ENCODE measurements at regions not wholly inside any gene's neighbourhood (a gene's known extent, or its start where the extent isn't known, plus 50 kb on each side); places are given as distances from the start of the nearest gene placed in this dataset.

GRCh38 chr5:1709171-1709803 lies 90.3 kb downstream of the MRPL36 start:
- Mint-ChIP-seq H3K4me3 (ENCODE audit: unreplicated experiment) (peak overlapping the region; percentile 16), H3K36me3 (ENCODE audit: insufficient read depth, unreplicated experiment) (no peaks in the 10 kb centered on the region), H3K27me3 (ENCODE audit: insufficient read depth, unreplicated experiment) (no peaks in the 10 kb centered on the region), H3K4me1 (ENCODE audit: low read depth, unreplicated experiment) (no peaks in the 10 kb centered on the region), H3K9me3 (ENCODE audit: unreplicated experiment) (no peaks in the 10 kb centered on the region), H3K27ac (ENCODE audit: unreplicated experiment) (no peak overlapping the region)
- no peak overlapping the region for H3K4me3 ChIP-seq (ENCODE audit: low read depth, low read length)
- H3K36me3 ChIP-seq (ENCODE audit: control insufficient read depth, insufficient read depth, low read length), result no peaks in the 10 kb centered on the region
- no peak for TF ChIP-seq CTCF (IDR thresholded peaks at IDR 0.05; ENCODE audit: insufficient read depth in 1 of 2, low read depth in 1 of 2, low read length in 1 of 2, severe bottlenecking in 1 of 2, unreplicated experiment in 1 of 2)
- H3K27me3 ChIP-seq (replicated peaks; ENCODE audit: control insufficient read depth, insufficient read depth, low read length), result no peaks in the 10 kb centered on the region
- BruUV-seq (replicated peaks), result no TSS peak
- no peaks in the 10 kb centered on the region for H3K4me1 ChIP-seq
- H3K9me3 ChIP-seq, result no peaks in the 10 kb centered on the region
- no peak for DNase-seq
- CTCF ChIA-PET, result no interaction called here
- intact Hi-C loops (cut with micrococcal nuclease; ENCODE audit: unreplicated experiment), result no loop called here
- POLR2A ChIA-PET, result no interaction called here

GRCh38 chr5:1708592-1709141 lies 91.0 kb downstream of the MRPL36 start:
- Histone ChIP-seq H3K4me3 (ENCODE audit: low read depth, low read length) (no peak overlapping the region), H3K27me3 (replicated peaks; ENCODE audit: control insufficient read depth, insufficient read depth, low read length) (no peaks in the 10 kb centered on the region), H3K4me1 (no peaks in the 10 kb centered on the region), H3K36me3 (ENCODE audit: control insufficient read depth, insufficient read depth, low read length) (no peaks in the 10 kb centered on the region), H3K9me3 (no peaks in the 10 kb centered on the region)
- no peak overlapping the region for H3K27ac Mint-ChIP-seq (ENCODE audit: unreplicated experiment)
- ChIA-PET POLR2A (no interaction called here), CTCF (no interaction called here)
- DNase-seq, result no peak
- no peaks in the 10 kb centered on the region for H3K27me3 Mint-ChIP-seq (ENCODE audit: insufficient read depth, unreplicated experiment)
- no peaks in the 10 kb centered on the region for H3K36me3 Mint-ChIP-seq (ENCODE audit: insufficient read depth, unreplicated experiment)
- H3K9me3 Mint-ChIP-seq (ENCODE audit: unreplicated experiment), result no peaks in the 10 kb centered on the region
- H3K4me3 Mint-ChIP-seq (ENCODE audit: unreplicated experiment), result no peak overlapping the region
- intact Hi-C loops (cut with micrococcal nuclease; ENCODE audit: unreplicated experiment), result no loop called here
- H3K4me1 Mint-ChIP-seq (ENCODE audit: low read depth, unreplicated experiment), result no peaks in the 10 kb centered on the region
- TF ChIP-seq CTCF (IDR thresholded peaks at IDR 0.05; ENCODE audit: insufficient read depth in 1 of 2, low read depth in 1 of 2, low read length in 1 of 2, severe bottlenecking in 1 of 2, unreplicated experiment in 1 of 2), result no peak
- BruUV-seq (replicated peaks), result no TSS peak

GRCh38 chr5:1707467-1707866 lies 92.2 kb downstream of the MRPL36 start:
- Mint-ChIP-seq H3K27me3 (ENCODE audit: insufficient read depth, unreplicated experiment) (no peaks in the 10 kb centered on the region), H3K4me1 (ENCODE audit: low read depth, unreplicated experiment) (no peaks in the 10 kb centered on the region), H3K27ac (ENCODE audit: unreplicated experiment) (no peak overlapping the region), H3K9me3 (ENCODE audit: unreplicated experiment) (no peaks in the 10 kb centered on the region), H3K36me3 (ENCODE audit: insufficient read depth, unreplicated experiment) (no peaks in the 10 kb centered on the region), H3K4me3 (ENCODE audit: unreplicated experiment) (no peak overlapping the region)
- no peak overlapping the region for H3K4me3 ChIP-seq (ENCODE audit: low read depth, low read length)
- no peaks in the 10 kb centered on the region for H3K9me3 ChIP-seq
- intact Hi-C loops (cut with micrococcal nuclease; ENCODE audit: unreplicated experiment), result no loop called here
- ChIA-PET POLR2A (no interaction called here), CTCF (interaction anchor here (0.6 kb wide), 1 partner anchor 113 kb away, joined by 3 read pairs; no protein-coding TSS in a partner anchor)
- BruUV-seq (replicated peaks), result no TSS peak
- no peak for DNase-seq
- no peaks in the 10 kb centered on the region; the same call in 1 of the 2 replicates for H3K27me3 ChIP-seq (replicated peaks; ENCODE audit: control insufficient read depth, insufficient read depth, low read length)
- no peaks in the 10 kb centered on the region for H3K36me3 ChIP-seq (ENCODE audit: control insufficient read depth, insufficient read depth, low read length)
- no peak for TF ChIP-seq CTCF (IDR thresholded peaks at IDR 0.05; ENCODE audit: insufficient read depth in 1 of 2, low read depth in 1 of 2, low read length in 1 of 2, severe bottlenecking in 1 of 2, unreplicated experiment in 1 of 2)
- no peaks in the 10 kb centered on the region for H3K4me1 ChIP-seq
